K562 (cell line): ENCODE measurements at regions not wholly inside any gene's neighbourhood (a gene's known extent, or its start where the extent isn't known, plus 50 kb on each side); places are given as distances from the start of the nearest gene placed in this dataset.

ENCODE experiments used
- ATAC-seq: fragments of 200-7000 bp; cut with Tn5 transposase; 3 replicates; pipeline ENCODE4 v1.9.1; 2020; ENCODE audit warnings: moderate library complexity
- BruUV-seq: library from RNA; stranded (reverse); fragments of 400-500 nt; replicated peaks from 2 replicates; lab custom pipeline; 2021; lab: Mats Ljungman, UMichigan
- CTCF ChIA-PET: fragments of 300-600 bp; formaldehyde crosslinking; extraction: SDS; loops from one replicate; lab custom pipeline; 2021; ENCODE audit warnings: low intra/inter-chr PET ratio; lab: Yijun Ruan, JAX
- POLR2A ChIA-PET: fragments of 300-600, 350-650 bp; sonication (Branson Sonifier 250); formaldehyde crosslinking; extraction: SDS; loops from one replicate; lab custom pipeline; 2021; ENCODE audit warnings: antibody characterized with exemption, inconsistent platforms; lab: Yijun Ruan, JAX
- DNase-seq, 4 experiments: peaks; one replicate each; pipeline versions ENCODE4 v3.0.0 to v3.0.0-alpha.2; 2011 to 2018; ENCODE audit warnings: low spot score in 3 of 4, mixed read lengths in 3 of 4; ENCODE audit errors: extremely low read depth in 1 of 4
- FAIRE-seq: peaks from 2 replicates; lab custom pipeline; 2011; peaks lifted over from hg19 to GRCh38; lab: Jason Lieb, UNC
- H2AFZ ChIP-seq: 2 replicates; pipeline ENCODE4 v1.6.0; 2011; ENCODE audit warnings: low read depth, low read length, control low read depth, inconsistent platforms
- H3K27ac ChIP-seq: fragments of 200-600 bp; 3 replicates; pipeline ENCODE4 v1.8.0; 2011; ENCODE audit warnings: low read depth, mild to moderate bottlenecking, control low read depth, inconsistent platforms, low read length, moderate library complexity, mixed read lengths; ENCODE audit errors: extremely low read depth
- H3K27me3 ChIP-seq, 2 experiments: fragments of 300-600 bp in 1 of 2; 2 replicates in 1 of 2; 3 replicates in 1 of 2; pipeline versions ENCODE4 v1.6.0 to v1.8.0; 2011; ENCODE audit warnings: inconsistent platforms in 2 of 2, low read length in 2 of 2, mild to moderate bottlenecking in 1 of 2, mixed read lengths in 1 of 2, moderate library complexity in 1 of 2; ENCODE audit not compliant: control insufficient read depth in 2 of 2, insufficient read depth in 2 of 2
- H3K36me3 ChIP-seq: fragments of 300-600 bp; 3 replicates; pipeline ENCODE4 v1.8.0; 2011; ENCODE audit warnings: mild to moderate bottlenecking, low read length, inconsistent platforms; ENCODE audit not compliant: control insufficient read depth, insufficient read depth
- H3K4me1 ChIP-seq, 2 experiments: fragments of 200-600 bp in 1 of 2; replicated peaks in 1 of 2; 2 replicates in 1 of 2; 3 replicates in 1 of 2; pipeline versions ENCODE4 v1.5.1 to v1.8.0; 2011; ENCODE audit warnings: inconsistent platforms in 2 of 2, low read length in 2 of 2, mild to moderate bottlenecking in 1 of 2, mixed read lengths in 1 of 2, moderate library complexity in 1 of 2; ENCODE audit not compliant: control insufficient read depth in 2 of 2, insufficient read depth in 2 of 2
- H3K4me2 ChIP-seq: 2 replicates; pipeline ENCODE4 v1.6.1; 2011; ENCODE audit warnings: low read length, control low read depth, inconsistent platforms, mixed read lengths; ENCODE audit not compliant: insufficient read depth
- H3K4me3 ChIP-seq: fragments of 200-600 bp; sonication (generic), shearing (Covaris generic); 2 replicates; pipeline ENCODE4 v1.5.1; 2016; ENCODE audit warnings: control low read depth, inconsistent platforms
- H3K79me2 ChIP-seq: fragments of 200-600 bp; 3 replicates; pipeline ENCODE4 v1.8.0; 2011; ENCODE audit warnings: low read length, inconsistent platforms; ENCODE audit not compliant: control insufficient read depth, insufficient read depth
- H3K9ac ChIP-seq, 2 experiments: 2 replicates each; pipeline versions ENCODE4 v1.6.0 to v1.6.1; 2011; ENCODE audit warnings: low read depth in 2 of 2, low read length in 2 of 2, control low read depth in 1 of 2, inconsistent platforms in 1 of 2, mild to moderate bottlenecking in 1 of 2, mixed read lengths in 1 of 2; ENCODE audit not compliant: insufficient read depth in 1 of 2
- H3K9me1 ChIP-seq: one replicate; pipeline ENCODE4 v1.6.0; 2011; ENCODE audit warnings: inconsistent platforms, mild to moderate bottlenecking, low read length, moderate library complexity; ENCODE audit not compliant: control insufficient read depth, insufficient read depth
- H3K9me3 ChIP-seq: replicated peaks from 2 replicates; pipeline ENCODE4 v1.5.1; 2011; ENCODE audit warnings: low read depth, low read length, inconsistent platforms; ENCODE audit not compliant: control insufficient read depth, insufficient read depth
- H4K20me1 ChIP-seq: replicated peaks from 2 replicates; pipeline ENCODE4 v1.6.1; 2011; ENCODE audit warnings: low read length, inconsistent platforms, mixed read lengths; ENCODE audit not compliant: control insufficient read depth, insufficient read depth
- FOXO4 ChIP-seq: fragments of 450-650 bp; formaldehyde crosslinking; IDR thresholded peaks from 2 replicates; pipeline ENCODE4 v1.4.0; 2020; ENCODE audit warnings: mild to moderate bottlenecking, moderate library complexity
- IRF1 ChIP-seq: sonication (generic); formaldehyde crosslinking; IDR thresholded peaks from 2 replicates; pipeline ENCODE4 v1.8.0; 2022; ENCODE audit warnings: missing genetic modification reagents, mild to moderate bottlenecking, borderline replicate concordance
- MCM2 ChIP-seq: fragments of 450-650 bp; IDR thresholded peaks from 2 replicates; pipeline ENCODE4 v1.6.1; 2017; ENCODE audit warnings: low read depth, mild to moderate bottlenecking
- NR4A1 ChIP-seq, 2 experiments: fragments of 250-450 bp in 1 of 2; fragments of 450-650 bp in 1 of 2; sonication (Bioruptor Pico) in 1 of 2; IDR thresholded peaks; 2 replicates each; pipeline versions ENCODE4 v1.4.0 to v1.6.1; 2016 to 2020; ENCODE audit warnings: mild to moderate bottlenecking in 2 of 2, missing compliant biosample characterization in 1 of 2, missing genetic modification characterization in 1 of 2, moderate library complexity in 1 of 2
- PBX2 ChIP-seq, 2 experiments: IDR thresholded peaks in 1 of 2; conservative IDR thresholded peaks in 1 of 2; 2 replicates each; pipeline ENCODE4 v1.6.1; 2016; ENCODE audit warnings: low read depth in 2 of 2, mild to moderate bottlenecking in 1 of 2, missing compliant biosample characterization in 1 of 2, missing genetic modification characterization in 1 of 2, moderate library complexity in 1 of 2
- POLR2B ChIP-seq: fragments of 450-650 bp; IDR thresholded peaks from 2 replicates; pipeline ENCODE4 v1.6.1; 2018; ENCODE audit warnings: low read depth; ENCODE audit not compliant: partially characterized antibody
- PREB ChIP-seq: sonication (generic); formaldehyde crosslinking; IDR thresholded peaks from 2 replicates; pipeline ENCODE4 v1.8.1; 2023; ENCODE audit warnings: mild to moderate bottlenecking, missing genetic modification reagents
- RUNX1 ChIP-seq: sonication (generic); IDR thresholded peaks from 2 replicates; pipeline ENCODE4 v1.6.1; 2016; ENCODE audit warnings: antibody characterized with exemption, low read depth
- SPI1 ChIP-seq: IDR thresholded peaks from 2 replicates; pipeline ENCODE4 v1.6.1; 2011; ENCODE audit warnings: low read depth, low read length, control low read depth, borderline replicate concordance
- SRSF1 ChIP-seq: fragments of 200-400 bp; formaldehyde crosslinking; IDR thresholded peaks from 2 replicates; pipeline ENCODE4 v1.6.1; 2017; ENCODE audit warnings: mild to moderate bottlenecking, low read depth, low read length, moderate library complexity
- ZBTB43 ChIP-seq: sonication (generic); formaldehyde crosslinking; IDR thresholded peaks from 2 replicates; pipeline ENCODE4 v1.8.0; 2023; ENCODE audit warnings: mild to moderate bottlenecking, missing genetic modification reagents
- ZFP1 ChIP-seq: fragments of 450-650 bp; formaldehyde crosslinking; IDR thresholded peaks from 2 replicates; pipeline ENCODE4 v1.4.0; 2020; ENCODE audit warnings: mild to moderate bottlenecking, mixed read lengths
- ZNF175 ChIP-seq: fragments of 200-800 bp; sonication (Bioruptor generic); IDR thresholded peaks from 2 replicates; pipeline ENCODE4 v1.6.1; 2016; ENCODE audit warnings: low read depth, mild to moderate bottlenecking, missing genetic modification characterization, missing compliant biosample characterization
- ZNF23 ChIP-seq: fragments of 250-450 bp; sonication (Bioruptor Pico); IDR thresholded peaks from 2 replicates; pipeline ENCODE4 v1.4.0; 2020; ENCODE audit warnings: mild to moderate bottlenecking
- ZNF699 ChIP-seq: fragments of 250-450 bp; sonication (Bioruptor Pico); IDR thresholded peaks from 2 replicates; pipeline ENCODE4 v1.8.0; 2021; ENCODE audit warnings: mild to moderate bottlenecking, moderate library complexity; ENCODE audit not compliant: insufficient replicate concordance
- in situ Hi-C: fragments of 300-500 bp; cut with MboI; formaldehyde crosslinking; loops from 4 replicates; pipeline ENCODE4 v1.15.0; 2018; ENCODE audit warnings: inconsistent platforms, mixed read lengths
- intact Hi-C: fragments of 100-400 bp; cut with micrococcal nuclease; formaldehyde crosslinking; loops from 2 replicates; pipeline ENCODE4 v1.14.2; 2022

GRCh38 chr5:158644301-158644700 is 455.4 kb downstream of the EBF1 start:
- H3K79me2 ChIP-seq, result no peaks in the 10 kb centered on the region
- no TSS peak for BruUV-seq
- H4K20me1 ChIP-seq, result no peaks in the 10 kb centered on the region
- H3K4me2 ChIP-seq, result no peak overlapping the region
- H3K4me1 ChIP-seq, result no peaks in the 10 kb centered on the region
- H2AFZ ChIP-seq, result no peak overlapping the region
- in situ Hi-C loops, result no loop called here
- H3K27me3 ChIP-seq, result no peaks in the 10 kb centered on the region
- H3K9ac ChIP-seq, result no peak overlapping the region
- no peak overlapping the region for H3K27ac ChIP-seq
- no peak overlapping the region for H3K4me3 ChIP-seq
- ChIA-PET POLR2A (no interaction called here), CTCF (no interaction called here)
- intact Hi-C loops, result no loop called here
- DNase-seq (no peak), FAIRE-seq (no peak), ATAC-seq (no peak)
- H3K36me3 ChIP-seq, result no peaks in the 10 kb centered on the region
- no peaks in the 10 kb centered on the region for H3K9me3 ChIP-seq
- H3K9me1 ChIP-seq, result no peaks in the 10 kb centered on the region
- TF ChIP-seq ZNF699 (CRISPR knock-in tag) (no peak), ZBTB43 (CRISPR knock-in tag) (no peak), POLR2B (no peak), RUNX1 (no peak), FOXO4 (no peak), ZFP1 (CRISPR knock-in tag) (no peak), PREB (CRISPR knock-in tag) (no peak), NR4A1 (CRISPR knock-in tag; IDR thresholded peaks at IDR 0.05) (no peak), NR4A1 (tag; IDR thresholded peaks at IDR 0.05) (no peak), PBX2 (CRISPR knock-in tag; IDR thresholded peaks at IDR 0.05; ENCODE audit: low read depth) (no peak), PBX2 (tag; conservative IDR thresholded peaks at IDR 0.05; ENCODE audit: low read depth) (no peak), ZNF23 (no peak), IRF1 (no peak), SPI1 (no peak), MCM2 (no peak), ZNF175 (no peak), SRSF1 (no peak)
